GM12801 (cell line): ENCODE measurements at regions not wholly inside any gene's neighbourhood (a gene's known extent, or its start where the extent isn't known, plus 50 kb on each side); places are given as distances from the start of the nearest gene placed in this dataset.

Source experiments
- TF ChIP-seq, protein P1 (sequence below): IDR thresholded peaks from one replicate; pipeline ENCODE4 v1.5.1; 2011; ENCODE audit warnings: control low read depth; ENCODE audit not compliant: insufficient read length; ENCODE audit errors: extremely low read depth

DNA sequence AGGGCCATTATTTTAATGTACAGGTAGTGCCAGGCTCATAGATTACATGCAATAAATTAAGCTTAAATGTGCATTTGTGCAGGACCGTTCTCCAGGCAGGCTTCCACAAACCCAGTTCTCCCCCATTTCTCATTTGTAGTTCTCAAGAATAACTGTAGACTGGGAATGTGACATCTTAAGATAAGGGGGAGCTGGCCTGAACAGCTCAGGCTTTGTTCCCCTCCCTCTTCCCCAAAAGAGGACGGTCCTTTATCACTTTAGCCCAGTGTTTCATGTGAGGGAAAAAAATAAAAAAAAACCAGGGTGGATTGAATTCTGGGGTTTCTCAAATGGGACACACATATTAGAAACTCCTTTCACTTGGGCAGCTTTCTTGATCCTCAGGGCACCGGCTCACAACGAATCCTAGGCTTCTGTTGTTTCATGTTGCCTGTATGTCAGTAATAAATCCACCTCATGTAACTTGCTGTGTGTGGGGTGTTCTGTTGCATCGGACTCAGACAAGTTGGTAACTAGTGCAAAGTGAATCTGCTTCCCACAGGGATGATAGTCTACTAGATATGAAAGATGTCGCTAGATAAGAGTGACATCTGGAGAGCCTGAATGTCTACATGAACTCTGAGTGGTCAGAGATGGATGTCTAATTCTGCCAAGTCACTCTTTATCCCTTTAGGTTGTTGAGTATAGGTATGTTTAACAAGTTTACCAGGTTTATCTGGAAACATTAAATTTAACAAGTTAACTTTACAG, 2030.6 kb upstream of the NUDT12 start:
- TF ChIP-seq, protein P1, sequence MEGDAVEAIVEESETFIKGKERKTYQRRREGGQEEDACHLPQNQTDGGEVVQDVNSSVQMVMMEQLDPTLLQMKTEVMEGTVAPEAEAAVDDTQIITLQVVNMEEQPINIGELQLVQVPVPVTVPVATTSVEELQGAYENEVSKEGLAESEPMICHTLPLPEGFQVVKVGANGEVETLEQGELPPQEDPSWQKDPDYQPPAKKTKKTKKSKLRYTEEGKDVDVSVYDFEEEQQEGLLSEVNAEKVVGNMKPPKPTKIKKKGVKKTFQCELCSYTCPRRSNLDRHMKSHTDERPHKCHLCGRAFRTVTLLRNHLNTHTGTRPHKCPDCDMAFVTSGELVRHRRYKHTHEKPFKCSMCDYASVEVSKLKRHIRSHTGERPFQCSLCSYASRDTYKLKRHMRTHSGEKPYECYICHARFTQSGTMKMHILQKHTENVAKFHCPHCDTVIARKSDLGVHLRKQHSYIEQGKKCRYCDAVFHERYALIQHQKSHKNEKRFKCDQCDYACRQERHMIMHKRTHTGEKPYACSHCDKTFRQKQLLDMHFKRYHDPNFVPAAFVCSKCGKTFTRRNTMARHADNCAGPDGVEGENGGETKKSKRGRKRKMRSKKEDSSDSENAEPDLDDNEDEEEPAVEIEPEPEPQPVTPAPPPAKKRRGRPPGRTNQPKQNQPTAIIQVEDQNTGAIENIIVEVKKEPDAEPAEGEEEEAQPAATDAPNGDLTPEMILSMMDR, result no peak

DNA sequence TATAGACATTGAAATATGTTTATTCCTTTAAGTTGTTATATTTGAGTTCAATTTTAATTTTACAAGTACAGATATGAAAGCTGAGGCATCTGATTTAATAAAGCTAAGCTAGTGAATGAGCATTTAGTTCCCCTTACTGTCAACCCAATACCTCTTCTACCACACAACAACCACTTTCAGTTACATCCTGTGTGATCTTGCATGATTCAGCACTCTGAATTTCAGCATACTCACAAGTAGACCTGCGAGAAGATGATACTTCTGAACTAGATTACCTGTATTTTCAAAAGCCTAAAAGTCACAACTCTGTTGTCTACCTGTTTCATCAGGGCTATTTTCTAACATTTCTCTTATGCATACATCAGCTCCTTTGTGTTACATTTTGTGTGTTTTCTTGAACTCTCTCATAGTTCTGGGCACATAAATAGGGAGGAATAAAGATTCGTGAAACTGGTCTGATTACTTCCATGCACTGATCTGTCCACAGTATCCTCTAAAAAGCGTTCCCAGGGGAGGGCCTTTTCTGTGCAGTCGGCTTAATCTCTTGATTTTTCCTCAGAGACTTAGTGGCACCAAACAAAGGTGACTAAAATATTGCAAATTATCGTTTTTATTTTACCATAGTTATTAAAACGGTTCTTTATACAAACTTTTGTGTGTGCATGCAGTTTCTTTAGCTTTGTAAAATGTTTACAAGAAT, 2025.5 kb upstream of the NUDT12 start:
- TF ChIP-seq, protein P1, result no peak

DNA sequence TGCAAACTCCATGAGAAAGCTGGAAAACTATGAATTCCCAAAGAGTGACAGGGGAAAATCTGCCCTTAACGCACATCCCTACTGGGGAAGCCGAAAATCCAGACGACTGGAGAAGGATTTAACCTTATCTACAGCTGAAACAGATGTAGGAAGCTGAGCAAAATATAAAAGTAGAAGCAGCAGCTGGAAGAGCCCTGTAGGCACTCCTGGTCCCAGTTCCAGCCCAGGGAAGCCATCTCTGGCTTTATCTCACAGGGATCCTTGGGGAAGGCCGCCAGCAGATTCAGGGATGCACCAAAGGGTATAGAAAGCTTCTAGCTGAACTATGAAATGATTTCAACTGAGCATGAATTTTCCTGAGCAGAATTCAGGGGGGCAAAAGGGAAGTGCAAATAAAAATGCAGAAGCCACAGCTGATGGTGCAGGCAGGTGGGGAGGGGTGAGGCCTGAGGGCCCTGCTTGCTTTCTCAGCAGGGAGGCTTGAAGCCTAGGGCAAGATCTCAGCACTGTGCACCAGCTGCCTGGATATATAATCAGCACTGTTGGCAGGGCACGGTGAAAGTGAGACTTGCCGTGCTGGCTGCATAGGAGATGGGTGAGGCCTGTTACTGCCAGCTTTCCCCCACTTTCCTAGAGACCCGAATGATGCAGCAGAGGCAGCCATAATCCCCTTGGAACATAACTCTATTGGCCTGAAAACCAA, 2019.5 kb upstream of the NUDT12 start:
- TF ChIP-seq, protein P1, result no peak

DNA sequence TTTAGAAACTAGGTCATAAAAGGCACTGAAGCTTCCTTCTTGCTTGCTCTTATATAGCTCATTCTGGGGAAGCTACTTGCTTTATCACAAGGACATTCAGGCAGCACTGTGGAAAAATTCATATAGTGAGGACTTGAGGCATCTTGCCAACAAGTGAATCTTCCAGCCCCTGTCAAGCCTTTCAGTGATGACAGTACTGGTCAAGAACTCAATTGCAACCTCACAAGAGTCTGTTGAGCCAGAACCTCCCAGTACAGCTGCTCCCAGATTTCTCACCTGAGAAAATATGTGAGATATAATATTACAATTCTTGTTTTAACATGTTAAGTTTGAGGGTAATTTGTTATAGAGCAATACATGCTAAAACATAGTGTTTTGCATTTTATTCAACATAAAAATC, 2011.0 kb upstream of the NUDT12 start:
- TF ChIP-seq, protein P1, result no peak

DNA sequence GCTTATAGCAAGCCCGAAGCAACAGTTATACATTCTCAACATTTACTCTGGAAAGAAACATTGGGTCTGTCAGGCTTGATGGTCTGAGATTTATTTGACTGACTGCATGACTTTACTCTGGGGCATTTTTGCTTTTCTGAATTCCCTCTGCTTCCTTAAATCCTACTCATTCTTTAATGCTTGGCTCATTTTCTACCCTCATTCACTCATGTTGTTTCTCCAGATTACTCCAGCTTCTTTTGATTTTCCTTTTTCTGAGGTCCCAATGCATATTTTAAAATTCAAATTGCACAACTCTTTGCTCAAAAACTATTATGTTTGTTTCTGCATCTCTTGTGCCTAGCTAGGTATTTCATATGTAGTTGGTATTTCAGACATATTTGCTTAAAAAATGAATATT, 2002.9 kb upstream of the NUDT12 start:
- TF ChIP-seq, protein P1, result no peak

DNA sequence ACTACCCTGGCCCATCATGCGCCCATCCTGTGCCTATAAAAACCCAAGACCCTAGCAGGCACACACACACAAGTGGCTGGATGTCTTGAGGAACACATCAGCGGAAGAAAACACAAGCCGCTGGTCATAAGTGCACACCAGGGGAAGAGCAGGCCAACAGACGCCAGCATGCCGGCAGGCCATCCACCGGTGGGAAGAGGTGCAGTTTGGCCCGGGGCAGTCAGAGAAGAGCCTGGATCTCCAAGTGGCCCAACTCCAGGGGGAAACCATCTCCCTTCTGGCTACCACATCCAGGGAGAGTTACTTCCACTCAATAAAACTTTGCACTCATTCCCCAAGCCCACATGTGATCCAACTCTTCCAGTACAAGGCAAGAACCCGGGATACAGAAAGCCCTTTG, 2001.3 kb upstream of the NUDT12 start:
- TF ChIP-seq, protein P1, result no peak

DNA sequence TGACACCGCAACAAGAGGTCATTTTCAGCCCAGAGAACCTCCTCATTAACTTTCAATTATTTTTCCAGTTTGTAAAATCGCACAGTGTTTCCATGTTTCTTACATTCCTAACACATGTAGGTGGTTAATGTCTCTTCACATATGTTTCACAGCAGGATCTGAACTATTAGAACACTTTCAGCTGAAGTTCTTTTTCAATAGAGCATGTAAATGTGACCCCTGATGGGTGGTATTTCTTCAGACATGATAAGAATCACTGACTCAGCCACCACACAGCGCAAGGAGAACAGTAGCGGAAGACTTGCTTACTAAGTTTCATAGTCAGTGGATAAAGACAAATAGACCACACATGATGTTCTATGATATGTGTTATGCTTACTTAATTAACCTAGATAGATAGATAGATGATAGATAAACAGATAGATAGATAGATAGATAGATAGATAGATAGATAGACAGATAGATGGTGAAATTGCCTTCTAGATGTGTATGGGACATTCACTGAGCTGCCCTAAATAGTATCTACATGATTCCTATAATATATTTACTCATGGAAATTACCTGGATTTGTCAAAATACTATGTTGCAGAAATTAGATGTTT, 1992.1 kb upstream of the NUDT12 start:
- TF ChIP-seq, protein P1, result no peak
